ENCODE measurements at regions not wholly inside any gene's neighbourhood (a gene's known extent, or its start where the extent isn't known, plus 50 kb on each side); places are given as distances from the start of the nearest gene placed in this dataset.

GRCh38 chr6:14038467-14039437 lies 78.8 kb upstream of the CD83 start:
- no peak overlapping the region for H3K27ac ChIP-seq
- DNase-seq (ENCODE audit: low spot score), result no peak
- no peaks in the 10 kb centered on the region for H3K36me3 ChIP-seq
- no peaks in the 10 kb centered on the region for H3K4me1 ChIP-seq (ENCODE audit: control insufficient read depth in 1 of 2, low read depth in 2 of 2)
- no peak for TF ChIP-seq CTCF (IDR thresholded peaks at IDR 0.05)
- no peak overlapping the region for H3K4me3 ChIP-seq
- H3K27me3 ChIP-seq (replicated peaks; ENCODE audit: insufficient read depth), result no peaks in the 10 kb centered on the region
- H3K9me3 ChIP-seq, result no peaks in the 10 kb centered on the region
- no peak for ATAC-seq (ENCODE audit: insufficient number of reproducible peaks, low FRiP score, low read depth)

- no peak overlapping the region for H3K4me3 ChIP-seq
- no peak for ATAC-seq (ENCODE audit: insufficient number of reproducible peaks, low FRiP score, low read depth)
- H3K27ac ChIP-seq, result no peak overlapping the region
- H3K27me3 ChIP-seq (replicated peaks; ENCODE audit: insufficient read depth), result no peaks in the 10 kb centered on the region
- TF ChIP-seq CTCF (IDR thresholded peaks at IDR 0.05), result no peak
- no peaks in the 10 kb centered on the region for H3K9me3 ChIP-seq
- H3K4me1 ChIP-seq (ENCODE audit: control insufficient read depth in 1 of 2, low read depth in 2 of 2), result no peaks in the 10 kb centered on the region
- DNase-seq (ENCODE audit: low spot score), result no peak
- no peaks in the 10 kb centered on the region for H3K36me3 ChIP-seq
Observed at GRCh38 chr6:14040042-14040441, 77.5 kb upstream of the CD83 start.

- Histone ChIP-seq H3K27me3 (replicated peaks; ENCODE audit: insufficient read depth) (no peaks in the 10 kb centered on the region), H3K36me3 (no peaks in the 10 kb centered on the region), H3K27ac (no peak overlapping the region), H3K9me3 (no peaks in the 10 kb centered on the region), H3K4me3 (no peak overlapping the region), H3K4me1 (ENCODE audit: control insufficient read depth in 1 of 2, low read depth in 2 of 2) (no peaks in the 10 kb centered on the region)
- peak; percentile 36 for ATAC-seq (ENCODE audit: insufficient number of reproducible peaks, low FRiP score, low read depth)
- TF ChIP-seq CTCF (IDR thresholded peaks at IDR 0.05), result peak; percentile 25
- DNase-seq (ENCODE audit: low spot score), result no peak
Observed at GRCh38 chr6:14046476-14047068, 71.0 kb upstream of the CD83 start.

- Histone ChIP-seq H3K4me3 (no peak overlapping the region), H3K27me3 (replicated peaks; ENCODE audit: insufficient read depth) (no peaks in the 10 kb centered on the region), H3K9me3 (no peaks in the 10 kb centered on the region), H3K36me3 (no peaks in the 10 kb centered on the region), H3K4me1 (ENCODE audit: control insufficient read depth in 1 of 2, low read depth in 2 of 2) (no peaks in the 10 kb centered on the region), H3K27ac (no peak overlapping the region)
- TF ChIP-seq CTCF (IDR thresholded peaks at IDR 0.05), result no peak
- ATAC-seq (ENCODE audit: insufficient number of reproducible peaks, low FRiP score, low read depth) (no peak), DNase-seq (ENCODE audit: low spot score) (no peak)
Observed at GRCh38 chr6:14047151-14047740, 70.3 kb upstream of the CD83 start.

GRCh38 chr6:14048837-14049236 lies 68.7 kb upstream of the CD83 start:
- Histone ChIP-seq H3K9me3 (no peaks in the 10 kb centered on the region), H3K36me3 (no peaks in the 10 kb centered on the region), H3K27ac (no peak overlapping the region), H3K27me3 (replicated peaks; ENCODE audit: insufficient read depth) (no peaks in the 10 kb centered on the region), H3K4me3 (no peak overlapping the region), H3K4me1 (ENCODE audit: control insufficient read depth in 1 of 2, low read depth in 2 of 2) (no peaks in the 10 kb centered on the region)
- DNase-seq (ENCODE audit: low spot score), result no peak
- TF ChIP-seq CTCF (IDR thresholded peaks at IDR 0.05), result no peak
- ATAC-seq (ENCODE audit: insufficient number of reproducible peaks, low FRiP score, low read depth), result no peak

All from thoracic aorta (tissue), 2 donors.